ENCODE measurements at regions not wholly inside any gene's neighbourhood (a gene's known extent, or its start where the extent isn't known, plus 50 kb on each side); places are given as distances from the start of the nearest gene placed in this dataset.

- TF ChIP-seq GATA2 (IDR thresholded peaks at IDR 0.05; ENCODE audit: low read depth, low read length) (no peak), GATA3 (IDR thresholded peaks at IDR 0.05; ENCODE audit: low read depth, low read length) (no peak)
Observed at GRCh38 chr4:83759611-83760010, 223.7 kb downstream of the GPAT3 start.

Measured in SH-SY5Y (cell line).